H1 (cell line): ENCODE measurements at regions not wholly inside any gene's neighbourhood (a gene's known extent, or its start where the extent isn't known, plus 50 kb on each side); places are given as distances from the start of the nearest gene placed in this dataset.

Experiments
- CREB1 ChIP-seq: IDR thresholded peaks from 2 replicates; pipeline ENCODE4 v1.6.1; 2012; ENCODE audit warnings: inconsistent platforms
- EZH2 ChIP-seq: fragments of 200-600 bp; sonication (generic); IDR thresholded peaks from 2 replicates; pipeline ENCODE4 v1.7.1; 2012; ENCODE audit warnings: low read depth, mild to moderate bottlenecking, moderate library complexity, low read length, inconsistent platforms; ENCODE audit not compliant: severe bottlenecking
- GABPA ChIP-seq: IDR thresholded peaks from 2 replicates; pipeline ENCODE4 v1.6.1; 2011; ENCODE audit warnings: mild to moderate bottlenecking, low read length, moderate library complexity, borderline replicate concordance; ENCODE audit not compliant: insufficient read depth
- JUND ChIP-seq: IDR thresholded peaks from 2 replicates; pipeline ENCODE4 v1.6.1; 2011; ENCODE audit warnings: mild to moderate bottlenecking, improper control_type of control experiment, low read length
- POLR2A ChIP-seq, 2 experiments: IDR thresholded peaks; 1 replicate in 1 of 2; 2 replicates in 1 of 2; pipeline ENCODE4 v1.6.1; 2011; ENCODE audit warnings: low read depth in 2 of 2, low read length in 2 of 2, mild to moderate bottlenecking in 2 of 2; ENCODE audit errors: control extremely low read depth in 1 of 2
- POLR2AphosphoS5 ChIP-seq: IDR thresholded peaks from 2 replicates; pipeline ENCODE4 v1.6.1; 2011; ENCODE audit warnings: low read depth, low read length
- SIX5 ChIP-seq: IDR thresholded peaks from 2 replicates; pipeline ENCODE4 v1.6.1; 2011; ENCODE audit warnings: mild to moderate bottlenecking, low read depth, low read length
- TAF1 ChIP-seq: IDR thresholded peaks from 2 replicates; pipeline ENCODE4 v1.6.1; 2011; ENCODE audit warnings: mild to moderate bottlenecking, low read depth, low read length
- TBP ChIP-seq: IDR thresholded peaks from 2 replicates; pipeline ENCODE4 v1.6.1; 2011; ENCODE audit warnings: low read depth, low read length, improper control_type of control experiment
- ZNF274 ChIP-seq: IDR thresholded peaks from 2 replicates; pipeline ENCODE4 v1.7.0; 2012; ENCODE audit warnings: low read length, borderline replicate concordance; ENCODE audit errors: extremely low read depth
- TF ChIP-seq, protein P1 (sequence below), 3 experiments: IDR thresholded peaks; 1 replicate in 2 of 3; 2 replicates in 1 of 3; pipeline versions ENCODE4 v1.5.1 to v1.6.1; 2011; ENCODE audit warnings: low read length in 3 of 3, mild to moderate bottlenecking in 3 of 3, inconsistent platforms in 2 of 3, low read depth in 1 of 3, moderate library complexity in 1 of 3; ENCODE audit not compliant: insufficient read depth in 1 of 3; ENCODE audit errors: control extremely low read depth in 1 of 3
- TF ChIP-seq, protein P2 (sequence below): IDR thresholded peaks from 2 replicates; pipeline ENCODE4 v1.6.1; 2012; ENCODE audit warnings: inconsistent platforms
- TF ChIP-seq, protein P3 (sequence below): IDR thresholded peaks from 2 replicates; pipeline ENCODE4 v1.6.1; 2011; ENCODE audit warnings: low read length, improper control_type of control experiment

DNA sequence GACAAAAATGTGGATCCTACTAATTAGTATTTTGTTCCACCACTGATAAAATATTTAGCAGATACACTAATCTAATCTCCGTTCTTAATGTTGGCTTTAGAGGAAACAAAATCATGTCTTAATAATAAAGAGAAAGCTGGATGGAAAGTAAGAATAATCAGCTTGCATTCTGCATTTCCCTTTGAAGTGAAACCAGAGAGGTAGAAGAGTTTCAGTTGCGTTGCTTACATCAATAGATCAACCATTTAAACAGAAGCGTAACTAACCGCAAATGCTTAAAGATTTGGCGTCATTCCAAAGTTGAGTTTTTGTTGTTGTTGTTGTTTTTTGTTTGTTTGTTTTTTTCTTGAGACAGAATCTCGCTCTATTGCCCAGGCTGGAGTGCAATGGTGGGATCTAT is 168.9 kb downstream of the TRIML1 start:
- TF ChIP-seq, protein P1, sequence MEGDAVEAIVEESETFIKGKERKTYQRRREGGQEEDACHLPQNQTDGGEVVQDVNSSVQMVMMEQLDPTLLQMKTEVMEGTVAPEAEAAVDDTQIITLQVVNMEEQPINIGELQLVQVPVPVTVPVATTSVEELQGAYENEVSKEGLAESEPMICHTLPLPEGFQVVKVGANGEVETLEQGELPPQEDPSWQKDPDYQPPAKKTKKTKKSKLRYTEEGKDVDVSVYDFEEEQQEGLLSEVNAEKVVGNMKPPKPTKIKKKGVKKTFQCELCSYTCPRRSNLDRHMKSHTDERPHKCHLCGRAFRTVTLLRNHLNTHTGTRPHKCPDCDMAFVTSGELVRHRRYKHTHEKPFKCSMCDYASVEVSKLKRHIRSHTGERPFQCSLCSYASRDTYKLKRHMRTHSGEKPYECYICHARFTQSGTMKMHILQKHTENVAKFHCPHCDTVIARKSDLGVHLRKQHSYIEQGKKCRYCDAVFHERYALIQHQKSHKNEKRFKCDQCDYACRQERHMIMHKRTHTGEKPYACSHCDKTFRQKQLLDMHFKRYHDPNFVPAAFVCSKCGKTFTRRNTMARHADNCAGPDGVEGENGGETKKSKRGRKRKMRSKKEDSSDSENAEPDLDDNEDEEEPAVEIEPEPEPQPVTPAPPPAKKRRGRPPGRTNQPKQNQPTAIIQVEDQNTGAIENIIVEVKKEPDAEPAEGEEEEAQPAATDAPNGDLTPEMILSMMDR (IDR thresholded peaks at IDR 0.05; ENCODE audit: control extremely low read depth in 1 of 3, insufficient read depth in 1 of 3, low read depth in 1 of 3, low read length in 3 of 3) = no peak
- TF ChIP-seq EZH2 = no peak
- no peak for TF ChIP-seq POLR2A (IDR thresholded peaks at IDR 0.05; ENCODE audit: control extremely low read depth in 1 of 2, low read depth in 2 of 2, low read length in 2 of 2)
- TF ChIP-seq SIX5 = no peak
- no peak for TF ChIP-seq CREB1
- TF ChIP-seq, protein P2, sequence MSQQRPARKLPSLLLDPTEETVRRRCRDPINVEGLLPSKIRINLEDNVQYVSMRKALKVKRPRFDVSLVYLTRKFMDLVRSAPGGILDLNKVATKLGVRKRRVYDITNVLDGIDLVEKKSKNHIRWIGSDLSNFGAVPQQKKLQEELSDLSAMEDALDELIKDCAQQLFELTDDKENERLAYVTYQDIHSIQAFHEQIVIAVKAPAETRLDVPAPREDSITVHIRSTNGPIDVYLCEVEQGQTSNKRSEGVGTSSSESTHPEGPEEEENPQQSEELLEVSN = no peak
- no peak for TF ChIP-seq POLR2AphosphoS5
- no peak for TF ChIP-seq TAF1
- TF ChIP-seq, protein P3, sequence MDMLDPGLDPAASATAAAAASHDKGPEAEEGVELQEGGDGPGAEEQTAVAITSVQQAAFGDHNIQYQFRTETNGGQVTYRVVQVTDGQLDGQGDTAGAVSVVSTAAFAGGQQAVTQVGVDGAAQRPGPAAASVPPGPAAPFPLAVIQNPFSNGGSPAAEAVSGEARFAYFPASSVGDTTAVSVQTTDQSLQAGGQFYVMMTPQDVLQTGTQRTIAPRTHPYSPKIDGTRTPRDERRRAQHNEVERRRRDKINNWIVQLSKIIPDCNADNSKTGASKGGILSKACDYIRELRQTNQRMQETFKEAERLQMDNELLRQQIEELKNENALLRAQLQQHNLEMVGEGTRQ = no peak
- no peak for TF ChIP-seq JUND
- no peak for TF ChIP-seq ZNF274
- no peak for TF ChIP-seq TBP
- no peak for TF ChIP-seq GABPA
